ENCODE measurements at regions not wholly inside any gene's neighbourhood (a gene's known extent, or its start where the extent isn't known, plus 50 kb on each side); places are given as distances from the start of the nearest gene placed in this dataset.

DNA sequence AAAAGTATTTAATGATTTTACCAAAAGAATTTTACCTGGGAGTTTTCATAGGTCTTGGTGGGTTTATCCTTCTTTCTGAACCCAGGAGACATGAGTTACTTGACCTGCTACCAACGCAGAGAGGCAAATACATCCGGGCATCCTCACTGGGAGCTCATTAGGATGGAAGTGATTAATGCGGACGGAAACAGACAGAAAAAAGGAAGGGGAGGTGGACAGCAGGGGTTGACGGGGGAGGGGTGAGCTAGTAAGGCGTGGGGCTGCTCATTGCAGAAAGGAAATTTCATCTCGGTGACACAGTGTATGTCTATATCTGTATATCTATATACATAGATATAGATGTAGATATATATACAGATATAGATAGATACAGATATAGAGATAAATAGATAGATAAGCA lies 408.2 kb upstream of the ADARB2 start:
- TF ChIP-seq SUZ12 (IDR thresholded peaks at IDR 0.05) (no peak), FOXK2 (IDR thresholded peaks at IDR 0.05) (no peak), LEF1 (IDR thresholded peaks at IDR 0.05; ENCODE audit: borderline replicate concordance) (no peak), FOXA1 (IDR thresholded peaks at IDR 0.05) (no peak), FOXM1 (IDR thresholded peaks at IDR 0.05; ENCODE audit: borderline replicate concordance) (no peak), CTBP1 (IDR thresholded peaks at IDR 0.05; ENCODE audit: borderline replicate concordance) (no peak), BHLHE40 (IDR thresholded peaks at IDR 0.05; ENCODE audit: borderline replicate concordance) (no peak), SP1 (IDR thresholded peaks at IDR 0.05) (no peak), ZNF384 (IDR thresholded peaks at IDR 0.05) (no peak), ARNT (IDR thresholded peaks at IDR 0.05) (no peak), HDGF (IDR thresholded peaks at IDR 0.05; ENCODE audit: borderline replicate concordance) (no peak), TARDBP (IDR thresholded peaks at IDR 0.05) (no peak), L3MBTL2 (conservative IDR thresholded peaks at IDR 0.05) (no peak)
- TF ChIP-seq, protein P1, sequence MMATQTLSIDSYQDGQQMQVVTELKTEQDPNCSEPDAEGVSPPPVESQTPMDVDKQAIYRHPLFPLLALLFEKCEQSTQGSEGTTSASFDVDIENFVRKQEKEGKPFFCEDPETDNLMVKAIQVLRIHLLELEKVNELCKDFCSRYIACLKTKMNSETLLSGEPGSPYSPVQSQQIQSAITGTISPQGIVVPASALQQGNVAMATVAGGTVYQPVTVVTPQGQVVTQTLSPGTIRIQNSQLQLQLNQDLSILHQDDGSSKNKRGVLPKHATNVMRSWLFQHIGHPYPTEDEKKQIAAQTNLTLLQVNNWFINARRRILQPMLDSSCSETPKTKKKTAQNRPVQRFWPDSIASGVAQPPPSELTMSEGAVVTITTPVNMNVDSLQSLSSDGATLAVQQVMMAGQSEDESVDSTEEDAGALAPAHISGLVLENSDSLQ (IDR thresholded peaks at IDR 0.05): no peak
